TTC549 (cell line): ENCODE measurements at regions not wholly inside any gene's neighbourhood (a gene's known extent, or its start where the extent isn't known, plus 50 kb on each side); places are given as distances from the start of the nearest gene placed in this dataset.
"Not testable (repeated sequence)": the region's sequence is repeated elsewhere in the genome, so short reads cannot be mapped to it uniquely, and the experiment has no call there.

Source experiments
- FAIRE-seq: peaks from 2 replicates; lab custom pipeline; 2012; peaks lifted over from hg19 to GRCh38; lab: Jason Lieb, UNC

DNA sequence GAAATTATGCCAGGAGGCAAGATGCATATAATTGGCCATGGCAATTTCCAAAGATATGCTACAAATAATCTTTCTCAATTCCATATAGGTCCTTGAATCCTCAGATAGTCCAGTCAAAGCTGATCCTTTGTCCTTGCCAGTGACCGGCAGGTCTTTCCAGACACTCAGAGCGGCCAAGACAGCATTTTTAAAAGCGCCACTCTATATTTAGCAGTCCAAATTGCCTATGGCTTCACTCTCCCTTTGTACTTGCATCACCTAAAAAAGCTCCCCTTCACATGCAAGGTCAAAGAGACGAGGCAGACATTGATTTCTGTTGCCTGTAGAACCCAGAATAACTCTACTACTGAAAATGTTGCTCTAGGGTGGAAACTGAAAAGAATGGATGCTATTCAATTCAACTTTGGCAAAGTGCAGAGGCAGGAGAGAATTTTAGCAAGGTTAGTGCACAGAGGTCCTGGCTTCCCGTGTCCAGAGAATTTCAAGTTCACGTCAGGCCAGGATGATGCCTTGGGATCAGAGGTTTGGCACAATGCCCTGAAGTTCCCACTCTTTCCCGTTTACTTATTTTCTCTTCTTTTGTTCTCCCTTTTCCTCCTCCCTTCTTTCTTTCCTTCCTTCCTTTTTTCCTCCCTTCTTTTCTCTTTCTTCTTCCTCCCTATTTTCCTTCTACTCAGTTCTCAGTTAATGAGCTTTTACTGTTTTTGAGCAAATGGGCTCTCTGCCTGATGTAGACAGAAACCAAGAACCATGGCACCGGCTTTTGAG, 108.5 kb downstream of the KCNK1 start:
- no peak for FAIRE-seq

DNA sequence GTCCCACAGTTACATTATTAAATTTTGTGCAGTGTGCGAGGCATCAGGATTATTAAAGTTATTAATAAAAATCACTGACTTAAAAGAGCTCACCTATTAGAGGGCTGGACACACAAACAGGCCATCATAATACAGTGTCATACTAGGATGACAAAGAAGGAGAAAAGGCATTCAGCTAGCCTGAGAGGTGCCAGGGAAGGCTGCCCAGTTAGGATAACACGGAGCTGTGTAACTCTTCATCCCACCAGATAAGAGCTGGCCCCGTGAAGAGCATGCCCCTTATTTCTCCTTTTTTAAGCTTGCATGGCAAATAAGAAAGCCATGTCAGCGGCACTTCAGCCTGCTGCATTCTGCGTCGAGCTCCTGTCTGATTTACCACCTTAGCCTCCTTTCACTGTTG, 109.5 kb downstream of the KCNK1 start:
- no peak for FAIRE-seq

DNA sequence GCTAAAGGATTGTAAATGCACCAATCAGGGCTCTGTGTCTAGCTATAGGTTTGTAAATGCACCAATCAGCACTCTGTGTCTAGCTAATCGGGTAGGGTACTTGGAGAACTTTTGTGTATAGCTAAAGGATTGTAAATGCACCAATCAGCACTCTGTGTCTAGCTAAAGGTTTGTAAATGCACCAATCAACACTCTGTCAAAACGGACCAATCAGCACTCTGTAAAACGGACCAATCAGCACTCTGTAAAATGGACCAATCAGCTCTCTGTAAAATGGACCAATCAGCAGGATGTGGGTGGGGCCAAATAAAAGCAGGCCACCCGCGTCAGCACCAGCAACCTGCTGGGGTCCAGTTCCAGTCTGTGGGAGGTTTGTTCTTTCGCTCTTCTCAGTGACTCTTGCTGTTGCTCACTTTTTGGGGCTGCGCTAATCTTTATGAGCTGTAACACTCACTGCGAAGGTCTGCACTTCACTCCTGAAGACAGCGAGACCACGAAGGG, 110.3 kb downstream of the KCNK1 start:
- not testable (repeated sequence) for FAIRE-seq

DNA sequence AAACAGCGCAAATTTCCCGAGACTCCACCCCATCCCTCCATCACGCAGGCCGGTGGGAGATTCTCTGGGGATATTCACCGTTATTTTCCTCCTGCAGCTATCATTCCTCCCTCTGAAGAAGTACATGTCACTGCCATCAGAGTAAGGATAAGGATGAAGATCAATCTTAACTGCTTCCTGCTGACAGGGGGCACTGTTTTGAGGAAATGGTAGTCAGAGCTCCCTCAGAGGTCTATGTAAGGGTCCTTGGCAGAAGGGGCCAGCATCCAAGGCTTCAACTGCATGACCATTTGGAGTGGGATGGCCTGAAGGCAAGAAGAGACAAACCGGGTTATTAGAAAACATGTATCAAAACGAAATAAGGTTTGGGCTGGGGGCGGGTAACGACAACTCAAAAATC, 111.5 kb downstream of the KCNK1 start:
- FAIRE-seq: no peak

- no peak for FAIRE-seq
Measured at GRCh38 chr1:233728721-233729120, 114.8 kb downstream of the KCNK1 start.

- no peak for FAIRE-seq
Measured at GRCh38 chr1:233730380-233730779, 116.5 kb downstream of the KCNK1 start.

DNA sequence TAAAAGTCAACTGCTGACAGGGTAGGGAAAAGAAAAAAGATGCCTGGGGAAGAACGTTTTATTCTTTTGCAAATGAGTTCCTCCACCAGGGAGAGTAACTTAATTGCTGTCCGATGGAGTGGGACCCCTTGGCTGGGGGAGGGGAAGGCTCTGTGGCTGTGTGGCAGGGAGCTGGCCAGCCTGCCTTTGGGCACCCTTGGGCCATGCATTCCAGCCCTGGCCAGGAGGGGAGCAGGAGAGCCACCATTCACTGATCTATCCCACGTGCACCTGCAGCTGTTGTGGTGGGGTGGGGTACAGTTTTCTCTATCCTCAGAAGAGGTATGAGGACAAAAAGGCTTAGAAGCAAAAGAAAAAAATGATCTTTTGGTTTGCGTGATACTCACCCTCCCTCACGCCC, 116.9 kb downstream of the KCNK1 start:
- FAIRE-seq: no peak

GRCh38 chr1:233732206-233732605, 118.3 kb downstream of the KCNK1 start:
- no peak for FAIRE-seq

- FAIRE-seq: no peak
Measured at GRCh38 chr1:233734456-233734855, 120.5 kb downstream of the KCNK1 start.

- no peak for FAIRE-seq
Measured at GRCh38 chr1:233735331-233735730, 121.4 kb downstream of the KCNK1 start.

DNA sequence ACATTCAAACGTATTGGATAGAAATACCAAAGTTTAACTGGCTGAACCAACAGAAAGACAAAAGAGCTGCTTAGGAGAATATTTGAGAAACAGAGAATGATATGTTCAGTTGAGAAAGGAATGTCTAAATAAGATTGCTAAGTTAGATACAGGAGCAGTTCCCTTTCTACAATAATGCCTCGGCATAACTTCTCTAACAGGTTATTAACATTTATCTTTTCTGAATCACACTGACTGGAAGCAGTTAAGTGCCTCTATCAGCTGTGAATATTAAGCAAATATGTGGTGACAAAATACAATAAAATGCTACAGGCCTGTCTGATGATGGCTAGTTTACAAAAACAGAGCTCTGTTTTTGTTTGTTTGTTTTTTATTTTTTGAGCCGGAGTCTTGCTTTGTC, 121.9 kb downstream of the KCNK1 start:
- no peak for FAIRE-seq

- no peak for FAIRE-seq
Measured at GRCh38 chr1:233737341-233737740, 123.4 kb downstream of the KCNK1 start.

DNA sequence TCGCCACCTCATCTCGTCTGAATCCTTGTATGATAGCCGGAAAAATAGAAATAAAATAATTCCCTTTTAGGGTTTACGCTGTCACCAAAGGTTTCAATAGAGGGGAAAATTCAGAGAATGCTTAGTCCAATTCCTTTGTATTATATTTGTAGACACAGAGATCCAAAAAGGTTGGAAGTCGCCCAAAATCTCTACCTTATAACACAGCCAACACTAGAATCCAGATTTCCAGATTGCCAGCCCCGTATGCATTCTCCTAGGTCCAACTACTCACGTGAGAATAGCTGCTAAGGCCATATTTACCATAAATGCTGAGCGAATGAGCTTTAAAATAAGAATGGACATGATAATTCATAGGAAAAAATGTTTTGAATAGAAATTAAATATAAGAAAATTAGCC, 124.5 kb downstream of the KCNK1 start:
- FAIRE-seq: no peak

DNA sequence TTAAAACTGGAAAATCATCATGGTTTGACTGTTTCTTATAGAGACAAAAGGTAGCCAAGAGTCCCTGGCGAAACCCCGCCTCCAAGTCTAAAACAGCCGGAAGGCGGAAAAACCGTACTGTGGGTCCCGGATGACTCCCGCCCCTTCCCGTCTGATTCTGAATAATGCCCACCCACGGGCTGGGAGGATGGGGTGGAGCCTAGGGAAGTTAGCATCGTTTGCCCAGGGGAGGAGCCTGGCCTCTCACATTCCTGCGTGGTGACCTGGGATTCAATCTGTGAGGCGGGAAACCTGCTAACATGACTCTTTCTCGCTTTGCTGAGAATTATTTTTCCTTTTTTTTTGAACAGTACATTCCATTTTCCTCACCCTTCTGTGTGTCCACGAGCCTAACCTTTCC, 124.9 kb downstream of the KCNK1 start:
- FAIRE-seq: no peak

- no peak for FAIRE-seq
Measured at GRCh38 chr1:233744779-233745513, 131.0 kb downstream of the KCNK1 start.

DNA sequence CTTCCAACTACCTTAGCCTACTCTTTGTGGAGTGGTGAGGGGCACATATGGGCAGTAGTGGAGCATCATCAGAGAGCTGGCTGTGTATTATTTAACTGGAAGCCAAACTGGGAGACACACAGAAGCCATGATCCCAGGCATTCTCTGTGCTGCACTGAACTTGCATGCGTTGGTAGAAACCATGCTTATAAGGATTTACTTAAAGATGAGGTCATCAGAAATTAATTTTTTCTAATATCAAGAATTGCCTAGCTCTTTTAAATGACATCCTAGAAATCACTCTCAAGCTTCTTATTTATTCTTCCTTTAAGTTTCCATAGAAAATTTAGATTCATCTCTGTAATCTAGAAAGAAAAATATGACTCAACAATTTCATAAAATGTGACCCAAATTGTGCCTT, 136.2 kb downstream of the KCNK1 start:
- no peak for FAIRE-seq

GRCh38 chr1:233759665-233760064, 144.8 kb upstream of the SLC35F3 start:
- FAIRE-seq: no peak

DNA sequence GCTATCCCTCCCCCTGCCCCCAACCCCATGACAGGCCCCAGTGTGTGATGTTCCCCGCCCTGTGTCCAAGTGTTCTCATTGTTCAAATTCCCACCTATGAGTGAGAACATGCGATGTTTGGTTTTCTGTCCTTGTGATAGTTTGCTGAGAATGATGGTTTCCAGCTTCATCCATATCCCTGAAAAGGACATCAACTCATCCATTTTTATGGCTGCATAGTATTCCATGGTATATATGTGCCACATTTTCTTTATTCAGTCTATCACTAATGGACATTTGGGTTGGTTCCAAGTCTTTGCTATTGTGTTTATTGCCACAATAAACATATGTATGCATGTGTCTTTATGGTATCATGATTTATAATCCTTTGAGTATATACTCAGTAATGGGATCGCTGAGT, 140.2 kb upstream of the SLC35F3 start:
- FAIRE-seq: not testable (repeated sequence)

GRCh38 chr1:233777566-233777965, 126.9 kb upstream of the SLC35F3 start:
- no peak for FAIRE-seq

GRCh38 chr1:233780049-233780448, 124.4 kb upstream of the SLC35F3 start:
- FAIRE-seq: no peak

DNA sequence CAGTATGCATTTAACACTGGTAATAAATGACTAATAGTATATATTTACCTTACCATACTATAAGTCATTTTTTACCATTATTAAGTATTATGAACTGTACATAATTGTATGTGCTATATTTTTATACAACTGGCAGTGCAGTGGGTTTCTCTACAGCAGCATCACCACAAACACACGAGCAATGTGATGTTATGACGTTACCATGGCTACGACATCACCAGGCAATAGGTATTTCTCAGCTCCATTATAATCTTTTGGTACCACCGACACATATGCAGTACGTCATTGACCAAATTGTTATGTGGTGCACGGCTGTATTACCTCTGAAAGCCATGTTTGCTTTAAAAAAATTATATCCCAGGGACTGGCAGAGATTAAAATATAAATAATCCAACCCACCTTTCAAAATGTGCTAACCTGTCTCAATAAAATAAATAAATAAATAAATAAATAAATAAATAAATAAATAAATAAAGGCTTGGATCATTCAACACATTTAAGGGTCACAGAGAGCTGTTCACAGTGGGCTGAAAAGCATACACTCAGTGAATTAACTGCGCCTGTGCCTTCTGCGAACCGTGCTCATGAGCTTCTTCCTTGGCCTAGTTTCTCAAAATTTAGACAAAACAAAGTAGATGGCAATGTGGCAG, 121.4 kb upstream of the SLC35F3 start:
- FAIRE-seq: no peak

DNA sequence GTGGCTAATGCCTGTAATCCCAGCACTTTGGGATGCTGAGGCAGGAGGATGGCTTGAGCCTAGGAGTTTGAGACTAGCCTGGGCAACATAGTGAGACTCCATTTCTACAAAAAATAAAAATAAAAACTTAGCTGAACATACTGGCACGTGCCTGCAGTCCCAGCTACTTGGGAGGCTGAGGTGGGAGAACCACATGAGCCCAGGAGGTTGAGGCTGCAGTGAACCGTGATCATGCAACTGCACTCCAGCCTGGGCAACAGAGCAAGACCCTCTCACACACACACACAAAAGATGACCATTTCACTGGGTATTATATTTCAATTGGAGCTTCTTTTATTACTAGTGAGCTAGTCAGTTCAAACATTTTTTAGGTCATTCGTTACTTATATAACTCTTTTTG, 116.9 kb upstream of the SLC35F3 start:
- FAIRE-seq: no peak

DNA sequence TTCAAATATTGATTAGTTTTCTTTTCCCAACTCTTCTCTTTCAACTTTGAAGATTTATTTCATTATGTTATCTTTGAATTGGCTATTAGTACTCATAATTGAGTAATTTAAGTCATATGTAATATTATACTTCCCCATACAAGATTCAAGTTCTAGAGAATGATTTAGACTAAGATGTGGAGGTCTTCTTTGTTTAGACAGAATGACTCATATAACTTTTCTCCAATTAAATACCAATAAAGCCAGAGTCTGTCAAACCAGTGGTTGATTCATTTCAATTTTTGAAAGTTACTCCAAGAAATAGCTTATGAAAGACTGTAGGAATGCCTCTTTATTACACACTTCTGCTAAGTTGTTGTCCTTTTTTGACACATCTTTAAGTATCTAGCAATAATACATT, 115.8 kb upstream of the SLC35F3 start:
- FAIRE-seq: no peak
